ENCODE measurements at regions not wholly inside any gene's neighbourhood (a gene's known extent, or its start where the extent isn't known, plus 50 kb on each side); places are given as distances from the start of the nearest gene placed in this dataset.

GRCh38 chr3:22334996-22335395 lies 584.0 kb upstream of the ZNF385D start:
- DNase-seq, result no peak

DNA sequence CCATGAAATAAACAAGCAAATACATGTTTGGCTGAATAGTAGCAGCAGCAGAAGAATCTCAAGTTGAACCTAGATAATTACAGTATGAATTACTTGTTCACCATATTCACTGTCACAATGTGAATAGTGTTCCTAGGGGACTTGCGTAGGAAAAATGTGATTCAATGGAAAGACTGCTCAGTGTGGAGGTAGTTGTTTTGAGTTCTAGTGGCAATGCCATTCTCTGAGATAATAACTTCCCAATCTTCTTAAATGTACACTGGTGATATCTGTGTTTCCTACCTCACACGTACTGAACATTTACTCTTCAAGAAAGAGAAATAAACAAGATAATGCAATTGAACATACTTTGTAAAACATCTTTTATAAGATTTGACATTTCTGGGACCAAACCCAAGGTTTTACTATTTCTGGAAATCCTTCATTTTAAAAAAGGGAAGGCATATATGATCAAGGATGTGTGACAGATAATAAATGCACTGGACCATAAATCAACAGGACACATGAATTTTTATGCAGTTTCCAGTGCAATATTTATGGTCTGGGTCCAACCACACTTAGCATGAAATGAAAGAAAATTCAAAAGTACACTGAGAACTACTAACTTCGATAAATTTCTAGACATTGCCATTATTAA lies 598.3 kb upstream of the ZNF385D start:
- no peak for DNase-seq

GRCh38 chr3:22351806-22352205 lies 600.8 kb upstream of the ZNF385D start:
- no peak for DNase-seq

DNA sequence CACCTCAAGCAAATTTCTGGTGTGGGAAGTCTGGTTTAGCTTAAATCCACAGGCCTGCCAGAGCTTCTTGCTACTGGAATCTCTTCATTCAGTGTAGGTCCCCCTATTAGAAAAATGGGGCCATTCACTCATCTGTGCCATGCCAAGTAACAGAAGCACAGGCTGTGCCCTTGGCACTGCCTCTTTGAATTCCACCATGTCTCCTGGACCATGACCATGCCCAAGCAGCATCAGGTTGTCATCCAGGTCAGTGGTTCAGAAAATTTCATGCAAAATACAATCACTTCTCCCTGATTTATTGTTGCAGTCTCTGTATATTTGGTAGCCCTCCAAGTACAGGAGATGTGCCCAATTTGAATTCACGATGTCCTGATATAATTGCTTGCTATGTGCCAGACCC lies 602.1 kb upstream of the ZNF385D start:
- DNase-seq, result no peak

- no peak for DNase-seq
Observed at GRCh38 chr3:22358334-22358733, 607.3 kb upstream of the ZNF385D start.

DNA sequence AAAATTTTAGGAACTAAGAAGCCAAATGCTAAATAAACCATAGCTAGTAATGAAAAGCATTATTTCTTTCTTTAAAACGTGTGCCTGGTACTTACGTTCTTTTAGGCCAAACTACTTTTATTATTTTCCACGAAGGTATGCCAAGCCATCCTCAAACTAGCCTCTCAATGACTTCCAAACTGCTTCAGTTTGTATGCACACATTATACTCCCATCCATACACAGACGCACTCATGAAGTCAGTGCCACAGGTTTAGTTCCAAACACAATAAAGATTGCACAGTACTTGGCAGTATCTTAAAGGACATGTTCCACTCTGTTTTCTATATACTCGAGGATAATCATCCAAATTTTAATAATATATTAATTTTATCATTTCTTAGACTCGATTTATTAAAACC lies 609.2 kb upstream of the ZNF385D start:
- DNase-seq, result no peak

GRCh38 chr3:22360970-22361369 lies 610.0 kb upstream of the ZNF385D start:
- DNase-seq, result no peak

DNA sequence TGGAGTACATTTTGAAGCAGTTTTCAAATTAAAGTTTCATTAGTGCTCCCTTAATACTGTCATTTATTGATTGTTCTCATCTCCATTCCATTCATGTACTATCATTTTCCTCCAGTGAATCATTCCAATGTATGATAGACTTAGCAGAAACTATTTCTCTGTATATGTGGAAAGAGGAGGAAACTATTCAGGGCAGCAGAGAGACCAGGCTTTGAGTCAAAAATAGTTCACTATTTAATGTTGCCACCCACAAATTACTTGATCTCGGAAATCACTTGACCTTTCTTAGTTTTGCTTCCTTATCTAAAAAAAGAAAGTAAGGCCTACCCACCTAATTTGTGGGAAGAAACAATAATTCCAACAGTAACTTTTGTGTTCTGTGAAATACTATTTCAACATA lies 610.5 kb upstream of the ZNF385D start:
- no peak for DNase-seq

DNA sequence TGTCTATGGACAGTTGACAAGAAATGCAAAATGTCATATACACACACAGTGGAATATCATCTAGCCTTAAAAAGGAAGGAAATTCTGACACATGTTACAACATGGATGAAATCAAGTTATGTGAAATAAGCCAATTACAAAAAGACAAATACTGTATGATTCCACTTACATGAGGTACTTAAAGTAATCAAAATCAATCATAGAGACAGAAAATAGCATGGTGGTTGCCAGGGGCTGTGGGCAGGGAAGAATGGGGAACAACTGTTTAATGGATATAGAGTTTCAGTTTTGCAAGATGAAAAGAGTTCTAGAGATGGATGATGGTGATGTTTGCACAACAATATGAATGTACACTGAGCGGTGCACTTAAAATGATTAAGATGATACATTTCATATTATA lies 613.8 kb upstream of the ZNF385D start:
- DNase-seq, result no peak

- no peak for DNase-seq
Observed at GRCh38 chr3:22366781-22367180, 615.8 kb upstream of the ZNF385D start.

- DNase-seq, result no peak
Observed at GRCh38 chr3:22371036-22371435, 620.0 kb upstream of the ZNF385D start.

GRCh38 chr3:22371607-22372291 lies 620.7 kb upstream of the ZNF385D start:
- DNase-seq, result no peak

GRCh38 chr3:22372292-22373062 lies 621.5 kb upstream of the ZNF385D start:
- DNase-seq, result no peak

- no peak for DNase-seq
Observed at GRCh38 chr3:22373182-22373581, 622.2 kb upstream of the ZNF385D start.

- DNase-seq, result no peak
Observed at GRCh38 chr3:22373827-22374226, 622.8 kb upstream of the ZNF385D start.

DNA sequence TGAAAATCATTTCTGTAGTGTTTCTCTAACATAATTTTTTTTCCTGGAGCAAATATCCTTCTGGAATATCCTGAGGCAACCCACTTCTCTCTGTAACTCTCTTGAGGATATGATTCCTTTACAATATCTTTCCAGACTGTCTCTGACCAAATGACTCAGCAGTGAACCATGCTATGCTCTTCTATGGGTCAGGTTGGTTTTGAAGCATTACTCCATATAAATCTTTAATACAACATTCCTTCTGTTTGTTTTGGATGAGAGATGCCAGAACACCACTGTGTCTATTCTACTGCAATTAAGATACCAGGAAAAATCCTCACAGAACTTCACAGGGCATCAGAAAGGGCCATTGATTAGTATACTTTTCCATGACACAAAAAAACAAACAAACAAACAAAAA lies 626.4 kb upstream of the ZNF385D start:
- DNase-seq, result no peak

- DNase-seq, result no peak
Observed at GRCh38 chr3:22378869-22379268, 627.9 kb upstream of the ZNF385D start.

DNA sequence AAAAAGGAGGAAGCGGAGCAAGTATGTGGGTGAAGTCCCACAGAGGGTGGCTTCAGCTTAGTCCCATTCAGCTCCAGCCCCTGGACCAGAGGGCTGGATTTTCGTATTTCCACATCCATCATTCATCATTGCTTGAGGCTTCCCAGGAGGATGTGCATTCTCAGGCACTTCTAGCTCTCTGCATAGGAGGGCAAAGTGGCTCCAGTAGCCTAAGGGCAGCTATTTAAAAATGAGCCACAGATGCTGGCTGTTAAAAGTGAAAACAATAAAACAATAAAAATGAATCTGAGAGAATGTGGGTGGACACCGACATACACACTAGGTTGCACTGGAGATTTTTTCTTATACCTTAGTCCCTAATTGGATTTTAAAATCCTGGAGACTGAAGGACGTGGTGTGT lies 629.2 kb upstream of the ZNF385D start:
- no peak for DNase-seq

DNA sequence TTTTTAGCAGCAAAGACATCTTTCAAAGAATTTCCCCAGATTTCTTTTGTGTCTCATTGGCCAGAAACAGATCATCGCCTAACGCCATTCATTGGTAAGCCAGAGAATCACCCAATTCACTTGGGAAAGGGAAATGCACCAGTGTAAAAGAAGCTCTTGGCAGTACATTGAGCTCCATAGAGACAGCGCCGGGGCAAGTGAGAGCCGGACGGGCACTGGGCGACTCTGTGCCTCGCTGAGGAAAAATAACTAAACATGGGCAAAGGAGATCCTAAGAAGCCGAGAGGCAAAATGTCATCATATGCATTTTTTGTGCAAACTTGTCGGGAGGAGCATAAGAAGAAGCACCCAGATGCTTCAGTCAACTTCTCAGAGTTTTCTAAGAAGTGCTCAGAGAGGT lies 630.6 kb upstream of the ZNF385D start:
- DNase-seq, result peak; percentile 23

GRCh38 chr3:22383285-22383684 lies 632.3 kb upstream of the ZNF385D start:
- DNase-seq, result no peak

- no peak for DNase-seq
Observed at GRCh38 chr3:22386107-22386506, 635.1 kb upstream of the ZNF385D start.

DNA sequence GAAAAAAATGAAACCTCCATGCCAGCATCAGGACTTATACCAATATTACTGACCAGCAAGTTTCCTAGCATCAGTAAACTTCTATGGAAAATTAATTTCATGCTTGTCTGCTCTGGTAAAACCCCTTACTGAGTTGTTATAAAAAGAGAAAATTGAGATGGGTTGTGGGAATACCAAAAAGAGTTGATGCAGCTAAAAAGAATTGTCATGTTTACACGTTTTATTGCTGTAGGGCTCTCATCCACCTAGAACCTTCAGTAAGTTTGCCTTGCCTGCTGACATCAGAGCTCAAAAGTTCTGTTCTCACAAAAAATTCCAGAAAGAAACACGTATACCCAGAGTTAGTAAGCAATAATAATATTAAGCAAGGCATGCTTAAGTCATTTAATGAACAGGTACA lies 641.3 kb upstream of the ZNF385D start:
- no peak for DNase-seq

- no peak for DNase-seq
Observed at GRCh38 chr3:22392859-22393258, 641.8 kb upstream of the ZNF385D start.

DNA sequence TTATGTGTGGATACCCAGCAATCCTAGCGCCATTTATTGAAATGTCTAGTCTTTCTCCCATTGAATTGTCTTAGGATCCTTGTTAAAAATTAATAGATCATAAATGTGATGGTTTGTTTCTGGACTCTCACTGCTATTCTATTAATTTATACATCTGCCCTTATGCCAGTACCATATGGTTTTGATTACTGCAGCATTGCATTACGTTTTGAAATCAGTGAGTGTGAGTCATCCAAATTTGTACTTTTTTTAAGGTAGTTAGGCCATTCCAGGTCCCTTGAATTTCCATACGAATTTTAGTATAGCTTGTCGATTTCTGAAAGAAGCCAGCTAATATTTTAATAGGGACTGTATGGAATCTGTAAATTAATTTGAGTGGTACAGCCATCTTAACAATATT lies 648.6 kb upstream of the ZNF385D start:
- no peak for DNase-seq

All from stimulated activated CD4-positive, alpha-beta T cell treated with anti-CD3 and anti-CD28 coated beads, Interleukin-4, amount 100 ng/mL, for 24 hours (primary cell).